ENCODE measurements at regions not wholly inside any gene's neighbourhood (a gene's known extent, or its start where the extent isn't known, plus 50 kb on each side); places are given as distances from the start of the nearest gene placed in this dataset.

- WGBS, 4 donors, result 17 to 24% (median 18%) methylated on average over 1 of the region's 1 CpG
- intact Hi-C loops (cut with DNase I), result loop anchor here in 2 of 10 donors (1.0 to 10.0 kb wide), 2 partner anchors 15 to 409 kb away; no protein-coding TSS in a partner anchor
- ATAC-seq (peak; percentile 53 to 80 (median 74)), DNase-seq (no peak)
- Histone ChIP-seq H3K4me3 (no peak overlapping the region), H3K4me1 (peaks cover 0 to 31% (median 11%) of the 10 kb centered on the region in 12 donors), H3K36me3 (no peaks in the 10 kb centered on the region), H3K27ac (peak overlapping the region in 10 of 12 donors; percentile 20 to 84 (median 61)), H3K27me3 (no peaks in the 10 kb centered on the region), H3K9me3 (no peaks in the 10 kb centered on the region)
- no peak for TF ChIP-seq CTCF (IDR thresholded peaks at IDR 0.05)
- TF ChIP-seq POLR2A (IDR thresholded peaks at IDR 0.05), result no peak
Observed at GRCh38 chr7:112575864-112576263, 95.1 kb downstream of the LSMEM1 start.

- TF ChIP-seq CTCF (IDR thresholded peaks at IDR 0.05) (no peak), POLR2A (IDR thresholded peaks at IDR 0.05) (no peak)
Observed at GRCh38 chr7:112579388-112579787, 98.6 kb downstream of the LSMEM1 start.

GRCh38 chr7:112580717-112581435, 100.1 kb downstream of the LSMEM1 start:
- 83 to 89% (median 87%) methylated on average over 5 of the region's 5 CpGs for WGBS, 4 donors
- Histone ChIP-seq H3K4me1 (peaks cover 0 to 14% (median 2%) of the 10 kb centered on the region in 12 donors), H3K27ac (peak overlapping the region in 1 of 12 donors; percentile 22), H3K4me3 (no peak overlapping the region), H3K9me3 (no peaks in the 10 kb centered on the region), H3K36me3 (no peaks in the 10 kb centered on the region), H3K27me3 (no peaks in the 10 kb centered on the region)
- intact Hi-C loops (cut with DNase I), result no loop called here
- ATAC-seq (no peak), DNase-seq (no peak)
- no peak for TF ChIP-seq POLR2A (IDR thresholded peaks at IDR 0.05)
- TF ChIP-seq CTCF (IDR thresholded peaks at IDR 0.05), result no peak

More at GRCh38 chr7:112579388-112579787, 98.6 kb downstream of the LSMEM1 start:
- no peak for DNase-seq
- no peak overlapping the region for H3K4me3 ChIP-seq
- H3K36me3 ChIP-seq, result no peaks in the 10 kb centered on the region
- 51 to 55% (median 54%) methylated on average over 4 of the region's 4 CpGs for WGBS, 4 donors
- H3K9me3 ChIP-seq, result no peaks in the 10 kb centered on the region
- ATAC-seq, result peak; percentile 43 to 60 (median 46)
- peak overlapping the region in 2 of 12 donors; percentile 4 to 45 for H3K27ac ChIP-seq
- H3K27me3 ChIP-seq, result no peaks in the 10 kb centered on the region
- intact Hi-C loops (cut with DNase I), result loop anchor here in 1 of 10 donors (10.0 kb wide), 1 partner anchor 405 kb away; no protein-coding TSS in a partner anchor
- peaks cover 0 to 20% (median 7%) of the 10 kb centered on the region in 12 donors for H3K4me1 ChIP-seq

- H3K27me3 ChIP-seq, result no peaks in the 10 kb centered on the region
- no peak overlapping the region for H3K4me3 ChIP-seq
- peaks cover 0 to 9% (median 0%) of the 10 kb centered on the region in 12 donors for H3K4me1 ChIP-seq
- H3K9me3 ChIP-seq, result no peaks in the 10 kb centered on the region
- no peak for TF ChIP-seq CTCF (IDR thresholded peaks at IDR 0.05)
- TF ChIP-seq POLR2A (IDR thresholded peaks at IDR 0.05), result no peak
- peak in 2 of 4 donors; percentile 46 to 63 for ATAC-seq
- H3K36me3 ChIP-seq, result no peaks in the 10 kb centered on the region
- peak overlapping the region in 1 of 12 donors; percentile 22 for H3K27ac ChIP-seq
- no peak for DNase-seq
- intact Hi-C loops (cut with DNase I), result no loop called here
Observed at GRCh38 chr7:112581529-112581928, 100.7 kb downstream of the LSMEM1 start.

Data from heart left ventricle (tissue), 16 donors.